KMS-11 (cell line): ENCODE measurements at regions not wholly inside any gene's neighbourhood (a gene's known extent, or its start where the extent isn't known, plus 50 kb on each side); places are given as distances from the start of the nearest gene placed in this dataset.

Source experiments
- H2AFZ ChIP-seq: fragments of 200-600 bp; sonication (generic); 2 replicates; pipeline ENCODE4 v1.6.1; 2016; ENCODE audit warnings: antibody characterized with exemption, mixed run types, low read depth
- H3K27ac ChIP-seq: fragments of 200-600 bp; sonication (generic); 2 replicates; pipeline ENCODE4 v1.6.1; 2016; ENCODE audit warnings: mild to moderate bottlenecking, mixed run types
- H3K27me3 ChIP-seq: fragments of 200-600 bp; sonication (generic); 2 replicates; pipeline ENCODE4 v1.6.1; 2017; ENCODE audit warnings: mild to moderate bottlenecking, low read depth, mixed run types, moderate library complexity; ENCODE audit not compliant: insufficient read depth
- H3K36me3 ChIP-seq: fragments of 200-600 bp; sonication (generic); 2 replicates; pipeline ENCODE4 v1.6.1; 2017; ENCODE audit warnings: mild to moderate bottlenecking, mixed run types; ENCODE audit not compliant: insufficient read depth
- H3K4me1 ChIP-seq: fragments of 200-600 bp; sonication (generic); 2 replicates; pipeline ENCODE4 v1.6.1; 2016; ENCODE audit warnings: mild to moderate bottlenecking, low read depth, mixed run types; ENCODE audit not compliant: poor library complexity, severe bottlenecking
- H3K4me2 ChIP-seq: fragments of 200-600 bp; sonication (generic); 2 replicates; pipeline ENCODE4 v1.7.0; 2016; ENCODE audit warnings: mild to moderate bottlenecking, mixed run types
- H3K4me3 ChIP-seq: fragments of 200-600 bp; sonication (generic); IDR thresholded peaks from 2 replicates; pipeline ENCODE4 v1.6.1; 2017; ENCODE audit warnings: low read depth, low read length, mixed read lengths; ENCODE audit not compliant: insufficient read depth
- H3K79me2 ChIP-seq: fragments of 200-600 bp; sonication (generic); 2 replicates; pipeline ENCODE4 v1.6.1; 2016; ENCODE audit warnings: low read depth, mixed run types; ENCODE audit not compliant: insufficient read depth
- H3K9ac ChIP-seq: fragments of 200-600 bp; sonication (generic); 2 replicates; pipeline ENCODE4 v1.6.1; 2016; ENCODE audit warnings: mild to moderate bottlenecking, mixed run types
- H4K20me1 ChIP-seq: fragments of 200-600 bp; sonication (generic); 2 replicates; pipeline ENCODE4 v1.6.1; 2016; ENCODE audit warnings: mild to moderate bottlenecking, mixed run types; ENCODE audit not compliant: insufficient read depth
- TF ChIP-seq, protein P1 (sequence below): fragments of 200-600 bp; sonication (generic); conservative IDR thresholded peaks from 2 replicates; pipeline ENCODE4 v1.6.1; 2017; ENCODE audit warnings: low read depth, mild to moderate bottlenecking, antibody characterized with exemption, low read length, moderate library complexity, mixed read lengths

- H3K9ac ChIP-seq: no peak overlapping the region
Measured at GRCh38 chr16:52251495-52251894, 295.4 kb downstream of the TOX3 start.

GRCh38 chr16:52247737-52248136 lies 299.2 kb downstream of the TOX3 start:
- H3K4me3 ChIP-seq: no peak overlapping the region
- no peaks in the 10 kb centered on the region for H4K20me1 ChIP-seq
- H3K4me1 ChIP-seq: no peaks in the 10 kb centered on the region
- no peak overlapping the region for H3K9ac ChIP-seq
- no peak overlapping the region for H3K4me2 ChIP-seq
- no peaks in the 10 kb centered on the region for H3K79me2 ChIP-seq
- H3K27ac ChIP-seq: no peak overlapping the region
- TF ChIP-seq, protein P1, sequence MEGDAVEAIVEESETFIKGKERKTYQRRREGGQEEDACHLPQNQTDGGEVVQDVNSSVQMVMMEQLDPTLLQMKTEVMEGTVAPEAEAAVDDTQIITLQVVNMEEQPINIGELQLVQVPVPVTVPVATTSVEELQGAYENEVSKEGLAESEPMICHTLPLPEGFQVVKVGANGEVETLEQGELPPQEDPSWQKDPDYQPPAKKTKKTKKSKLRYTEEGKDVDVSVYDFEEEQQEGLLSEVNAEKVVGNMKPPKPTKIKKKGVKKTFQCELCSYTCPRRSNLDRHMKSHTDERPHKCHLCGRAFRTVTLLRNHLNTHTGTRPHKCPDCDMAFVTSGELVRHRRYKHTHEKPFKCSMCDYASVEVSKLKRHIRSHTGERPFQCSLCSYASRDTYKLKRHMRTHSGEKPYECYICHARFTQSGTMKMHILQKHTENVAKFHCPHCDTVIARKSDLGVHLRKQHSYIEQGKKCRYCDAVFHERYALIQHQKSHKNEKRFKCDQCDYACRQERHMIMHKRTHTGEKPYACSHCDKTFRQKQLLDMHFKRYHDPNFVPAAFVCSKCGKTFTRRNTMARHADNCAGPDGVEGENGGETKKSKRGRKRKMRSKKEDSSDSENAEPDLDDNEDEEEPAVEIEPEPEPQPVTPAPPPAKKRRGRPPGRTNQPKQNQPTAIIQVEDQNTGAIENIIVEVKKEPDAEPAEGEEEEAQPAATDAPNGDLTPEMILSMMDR: no peak
- no peaks in the 10 kb centered on the region for H3K27me3 ChIP-seq
- H3K36me3 ChIP-seq: no peaks in the 10 kb centered on the region
- H2AFZ ChIP-seq: no peak overlapping the region

More at GRCh38 chr16:52251495-52251894, 295.4 kb downstream of the TOX3 start:
- H4K20me1 ChIP-seq: no peaks in the 10 kb centered on the region
- no peaks in the 10 kb centered on the region for H3K79me2 ChIP-seq
- H3K4me2 ChIP-seq: no peak overlapping the region
- H2AFZ ChIP-seq: no peak overlapping the region
- H3K4me3 ChIP-seq: no peak overlapping the region
- H3K27me3 ChIP-seq: no peaks in the 10 kb centered on the region
- H3K36me3 ChIP-seq: no peaks in the 10 kb centered on the region
- no peak overlapping the region for H3K27ac ChIP-seq
- TF ChIP-seq, protein P1: no peak
- no peaks in the 10 kb centered on the region for H3K4me1 ChIP-seq

GRCh38 chr16:52238710-52239109 lies 308.2 kb downstream of the TOX3 start:
- H2AFZ ChIP-seq: no peak overlapping the region
- no peaks in the 10 kb centered on the region for H4K20me1 ChIP-seq
- H3K79me2 ChIP-seq: no peaks in the 10 kb centered on the region
- H3K9ac ChIP-seq: no peak overlapping the region
- TF ChIP-seq, protein P1: no peak
- H3K4me2 ChIP-seq: no peak overlapping the region
- H3K4me1 ChIP-seq: no peaks in the 10 kb centered on the region
- no peaks in the 10 kb centered on the region for H3K36me3 ChIP-seq
- H3K27ac ChIP-seq: no peak overlapping the region
- H3K27me3 ChIP-seq: no peaks in the 10 kb centered on the region
- H3K4me3 ChIP-seq: no peak overlapping the region

DNA sequence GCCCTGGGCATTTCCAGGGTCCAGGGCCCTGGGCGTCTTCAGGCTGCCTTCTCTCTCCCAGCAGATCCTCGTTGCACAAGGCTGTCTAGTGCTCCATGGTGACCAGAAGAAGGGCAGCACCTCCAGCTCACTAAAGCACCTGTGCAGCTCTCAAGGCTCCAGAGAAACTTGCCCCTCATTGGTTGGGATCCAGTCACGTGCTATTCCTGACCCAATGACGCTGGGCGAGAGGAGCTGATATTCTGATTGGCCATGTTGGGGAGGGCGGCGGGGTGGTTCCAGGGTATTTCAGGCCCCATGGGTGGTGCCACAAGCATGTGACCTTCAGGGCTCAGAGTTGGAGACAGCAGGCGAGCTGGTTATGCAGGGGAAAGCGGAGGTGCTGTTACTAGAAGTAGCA lies 309.1 kb downstream of the TOX3 start:
- Histone ChIP-seq H3K27me3 (no peaks in the 10 kb centered on the region), H3K9ac (no peak overlapping the region), H3K4me3 (no peak overlapping the region), H2AFZ (no peak overlapping the region), H4K20me1 (no peaks in the 10 kb centered on the region), H3K79me2 (no peaks in the 10 kb centered on the region), H3K27ac (no peak overlapping the region), H3K36me3 (no peaks in the 10 kb centered on the region), H3K4me1 (no peaks in the 10 kb centered on the region), H3K4me2 (no peak overlapping the region)
- TF ChIP-seq, protein P1: no peak
